HCT116 (cell line): ENCODE measurements at regions not wholly inside any gene's neighbourhood (a gene's known extent, or its start where the extent isn't known, plus 50 kb on each side); places are given as distances from the start of the nearest gene placed in this dataset.

ENCODE experiments used
- ATAC-seq: fragments of 200-7000 bp; cut with Tn5 transposase; 2 replicates; pipeline ENCODE4 v1.9.1; 2020; ENCODE audit warnings: mild to moderate bottlenecking, moderate library complexity
- BruUV-seq: library from RNA; stranded (reverse); fragments of 400-500 nt; replicated peaks from 2 replicates; lab custom pipeline; 2021; lab: Mats Ljungman, UMichigan
- CTCF ChIA-PET: fragments of 300-600 bp; sonication (Branson Sonifier 250); formaldehyde crosslinking; loops from one replicate; lab custom pipeline; 2021; ENCODE audit warnings: antibody characterized with exemption; lab: Charles Lee
- POLR2A ChIA-PET: fragments of 300-600, 350-600 bp; sonication (Branson Sonifier 250); formaldehyde crosslinking; loops from one replicate; lab custom pipeline; 2021; ENCODE audit warnings: antibody characterized with exemption; lab: Charles Lee
- RAD21 ChIA-PET, 2 experiments: fragments of 300-600 bp; sonication (Branson Sonifier 250); formaldehyde crosslinking; loops; one replicate each; lab custom pipeline; 2023; ENCODE audit warnings: low total read pairs in 2 of 2; ENCODE audit not compliant: uncharacterized antibody in 2 of 2, unreplicated experiment in 2 of 2, low non-redundant PET in 1 of 2; lab: Charles Lee
- DNase-seq: peaks from one replicate; pipeline ENCODE4 v3.0.0-alpha.2; 2010; ENCODE audit warnings: low read depth, low spot score
- H2AFZ ChIP-seq: fragments of 200-600 bp; shearing (Covaris generic), sonication (generic); 2 replicates; pipeline ENCODE4 v1.6.1; 2017; ENCODE audit warnings: low read depth, mixed run types, mixed read lengths, antibody characterized with exemption, low read length; ENCODE audit not compliant: poor library complexity, severe bottlenecking
- H3K27ac ChIP-seq: 2 replicates; pipeline ENCODE4 v1.5.1; 2012; ENCODE audit warnings: low read depth, low read length
- H3K27me3 ChIP-seq: fragments of 200-600 bp; sonication (generic); 2 replicates; pipeline ENCODE4 v1.6.1; 2016; ENCODE audit warnings: mixed run types, low read length, mixed read lengths; ENCODE audit not compliant: insufficient read depth
- H3K36me3 ChIP-seq, 2 experiments: fragments of 200-500 bp in 1 of 2; fragments of 200-600 bp in 1 of 2; sonication (Bioruptor generic) in 1 of 2; sonication (generic) in 1 of 2; 2 replicates each; pipeline versions ENCODE4 v1.5.1 to v1.6.1; 2014 to 2016; ENCODE audit warnings: low read length in 2 of 2, inconsistent platforms in 1 of 2, mixed read lengths in 1 of 2, mixed run types in 1 of 2; ENCODE audit not compliant: insufficient read depth in 2 of 2, control insufficient read depth in 1 of 2
- H3K4me1 ChIP-seq, 2 experiments: fragments of 200-600 bp in 1 of 2; sonication (generic) in 1 of 2; 2 replicates each; pipeline versions ENCODE4 v1.5.1 to v1.6.1; 2012 to 2017; ENCODE audit warnings: low read length in 2 of 2, inconsistent platforms in 1 of 2, mild to moderate bottlenecking in 1 of 2, mixed read lengths in 1 of 2, mixed run types in 1 of 2, moderate library complexity in 1 of 2; ENCODE audit not compliant: insufficient read depth in 2 of 2, control insufficient read depth in 1 of 2
- H3K4me2 ChIP-seq: fragments of 200-600 bp; sonication (generic); 2 replicates; pipeline ENCODE4 v1.6.1; 2017; ENCODE audit warnings: mixed run types, low read length, mixed read lengths
- H3K4me3 ChIP-seq, 2 experiments: fragments of 200-600 bp in 1 of 2; sonication (generic) in 1 of 2; replicated peaks in 1 of 2; 2 replicates each; pipeline ENCODE4 v1.5.1; 2011 to 2016; ENCODE audit warnings: low read length in 2 of 2, control low read depth in 1 of 2, low read depth in 1 of 2, mild to moderate bottlenecking in 1 of 2, mixed read lengths in 1 of 2, mixed run types in 1 of 2
- H3K79me2 ChIP-seq: fragments of 200-600 bp; sonication (generic); 2 replicates; pipeline ENCODE4 v1.6.1; 2017; ENCODE audit warnings: mild to moderate bottlenecking, mixed run types, low read length, moderate library complexity, mixed read lengths; ENCODE audit not compliant: insufficient read depth
- H3K9ac ChIP-seq: fragments of 200-600 bp; sonication (generic); 2 replicates; pipeline ENCODE4 v1.6.1; 2016; ENCODE audit warnings: low read length, mixed read lengths
- H3K9me2 ChIP-seq: fragments of 200-600 bp; sonication (generic), shearing (Covaris generic); 2 replicates; pipeline ENCODE4 v1.6.1; 2017; ENCODE audit warnings: mixed run types, mild to moderate bottlenecking, moderate library complexity; ENCODE audit not compliant: insufficient read depth
- H3K9me3 ChIP-seq, 2 experiments: fragments of 200-500 bp in 1 of 2; fragments of 200-600 bp in 1 of 2; sonication (Bioruptor generic) in 1 of 2; sonication (generic) in 1 of 2; 2 replicates each; pipeline ENCODE4 v1.6.1; 2014 to 2017; ENCODE audit warnings: low read length in 2 of 2, mixed read lengths in 2 of 2, inconsistent platforms in 1 of 2, low read depth in 1 of 2, mild to moderate bottlenecking in 1 of 2, mixed run types in 1 of 2, moderate library complexity in 1 of 2; ENCODE audit not compliant: control insufficient read depth in 1 of 2, insufficient read depth in 1 of 2
- H4K20me1 ChIP-seq: fragments of 200-600 bp; sonication (generic), shearing (Covaris generic); 2 replicates; pipeline ENCODE4 v1.6.1; 2017; ENCODE audit warnings: mixed run types, mild to moderate bottlenecking, moderate library complexity; ENCODE audit not compliant: insufficient read depth
- CBX3 ChIP-seq: IDR thresholded peaks from 2 replicates; pipeline ENCODE4 v1.6.1; 2012; ENCODE audit warnings: low read depth
- CEBPB ChIP-seq: IDR thresholded peaks from 2 replicates; pipeline ENCODE4 v1.6.1; 2012; ENCODE audit warnings: low read depth
- EGR1 ChIP-seq: IDR thresholded peaks from 2 replicates; pipeline ENCODE4 v1.6.1; 2012; ENCODE audit warnings: low read depth
- ELF1 ChIP-seq: IDR thresholded peaks from 2 replicates; pipeline ENCODE4 v1.6.1; 2012; ENCODE audit warnings: low read depth, borderline replicate concordance
- EZH2phosphoT487 ChIP-seq: fragments of 200-600 bp; IDR thresholded peaks from 2 replicates; pipeline ENCODE4 v1.6.1; 2018; ENCODE audit warnings: antibody characterized with exemption, borderline replicate concordance
- FOSL1 ChIP-seq: IDR thresholded peaks from 2 replicates; pipeline ENCODE4 v1.6.1; 2012; ENCODE audit warnings: low read depth
- MAX ChIP-seq: IDR thresholded peaks from 2 replicates; pipeline ENCODE4 v1.6.1; 2012
- POLR2A ChIP-seq: IDR thresholded peaks from 2 replicates; pipeline ENCODE4 v1.7.0; 2011; ENCODE audit warnings: borderline replicate concordance; ENCODE audit not compliant: insufficient read depth, insufficient read length; ENCODE audit errors: extremely low read depth
- RAD21 ChIP-seq: IDR thresholded peaks from 2 replicates; pipeline ENCODE4 v1.6.1; 2012; ENCODE audit warnings: low read depth, mild to moderate bottlenecking
- SIN3A ChIP-seq: IDR thresholded peaks from 2 replicates; pipeline ENCODE4 v1.6.1; 2012; ENCODE audit warnings: low read depth
- SRF ChIP-seq: IDR thresholded peaks from 2 replicates; pipeline ENCODE4 v1.6.1; 2012; ENCODE audit warnings: low read depth
- TCF7L2 ChIP-seq: IDR thresholded peaks from 2 replicates; pipeline ENCODE4 v1.7.0; 2011; ENCODE audit warnings: borderline replicate concordance, inconsistent platforms; ENCODE audit not compliant: insufficient read depth, insufficient read length; ENCODE audit errors: extremely low read depth
- ZNF274 ChIP-seq: fragments of 200-500 bp; sonication (Bioruptor generic); IDR thresholded peaks from 2 replicates; pipeline ENCODE4 v1.6.1; 2014; ENCODE audit warnings: mild to moderate bottlenecking, low read depth, low read length, inconsistent platforms
- intact Hi-C: fragments of 100-400 bp; cut with micrococcal nuclease; formaldehyde crosslinking; loops from 2 replicates; pipeline ENCODE4 v1.10.0; 2022
- TF ChIP-seq, protein P1 (sequence below): IDR thresholded peaks from 2 replicates; pipeline ENCODE4 v1.6.1; 2011; ENCODE audit warnings: mild to moderate bottlenecking, low read length, moderate library complexity; ENCODE audit not compliant: insufficient replicate concordance; ENCODE audit errors: extremely low read depth

- no peak overlapping the region for H3K4me3 ChIP-seq
- DNase-seq, result no peak
- no peaks in the 10 kb centered on the region for H3K9me2 ChIP-seq
- H3K79me2 ChIP-seq, result no peaks in the 10 kb centered on the region
- no peaks in the 10 kb centered on the region for H4K20me1 ChIP-seq
- intact Hi-C loops, result no loop called here
- H3K4me1 ChIP-seq, result no peaks in the 10 kb centered on the region
- no peaks in the 10 kb centered on the region for H3K9me3 ChIP-seq
- TF ChIP-seq POLR2A, result no peak
- no peak for TF ChIP-seq ZNF274
- no peak for TF ChIP-seq MAX
- TF ChIP-seq CEBPB, result no peak
- no peak for TF ChIP-seq FOSL1
- TF ChIP-seq, all 23 proteins: peak for 0
- no peak overlapping the region for H3K9ac ChIP-seq
- RAD21 ChIA-PET, result no interaction called here
- no peaks in the 10 kb centered on the region for H3K27me3 ChIP-seq
- CTCF ChIA-PET, result no interaction called here
- POLR2A ChIA-PET, result no interaction called here
- ATAC-seq, result no peak
- no peak overlapping the region for H3K27ac ChIP-seq
- H3K4me2 ChIP-seq, result no peak overlapping the region
- no peak overlapping the region for H2AFZ ChIP-seq
- BruUV-seq, result no TSS peak
- peaks cover 0 to 15% of the 10 kb centered on the region in 2 experiments; a peak in 2 of 4 replicates for H3K36me3 ChIP-seq
These were observed 196.1 kb downstream of the SLC4A3 start for GRCh38 chr2:219823574-219823973.

GRCh38 chr2:219824996-219825395, 197.6 kb downstream of the SLC4A3 start:
- no peaks in the 10 kb centered on the region for H3K4me1 ChIP-seq
- ChIA-PET CTCF (no interaction called here), POLR2A (no interaction called here), RAD21 (no interaction called here)
- no peak overlapping the region for H3K9ac ChIP-seq
- TF ChIP-seq SRF (no peak), CBX3 (no peak), TCF7L2 (no peak), RAD21 (no peak), ELF1 (no peak), SIN3A (no peak), EZH2phosphoT487 (no peak), EGR1 (no peak), MAX (no peak)
- TF ChIP-seq, protein P1, sequence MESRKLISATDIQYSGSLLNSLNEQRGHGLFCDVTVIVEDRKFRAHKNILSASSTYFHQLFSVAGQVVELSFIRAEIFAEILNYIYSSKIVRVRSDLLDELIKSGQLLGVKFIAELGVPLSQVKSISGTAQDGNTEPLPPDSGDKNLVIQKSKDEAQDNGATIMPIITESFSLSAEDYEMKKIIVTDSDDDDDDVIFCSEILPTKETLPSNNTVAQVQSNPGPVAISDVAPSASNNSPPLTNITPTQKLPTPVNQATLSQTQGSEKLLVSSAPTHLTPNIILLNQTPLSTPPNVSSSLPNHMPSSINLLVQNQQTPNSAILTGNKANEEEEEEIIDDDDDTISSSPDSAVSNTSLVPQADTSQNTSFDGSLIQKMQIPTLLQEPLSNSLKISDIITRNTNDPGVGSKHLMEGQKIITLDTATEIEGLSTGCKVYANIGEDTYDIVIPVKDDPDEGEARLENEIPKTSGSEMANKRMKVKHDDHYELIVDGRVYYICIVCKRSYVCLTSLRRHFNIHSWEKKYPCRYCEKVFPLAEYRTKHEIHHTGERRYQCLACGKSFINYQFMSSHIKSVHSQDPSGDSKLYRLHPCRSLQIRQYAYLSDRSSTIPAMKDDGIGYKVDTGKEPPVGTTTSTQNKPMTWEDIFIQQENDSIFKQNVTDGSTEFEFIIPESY, result no peak
- H4K20me1 ChIP-seq, result no peaks in the 10 kb centered on the region
- no peak overlapping the region for H3K27ac ChIP-seq
- intact Hi-C loops, result no loop called here
- H3K9me3 ChIP-seq, result no peaks in the 10 kb centered on the region
- H3K27me3 ChIP-seq, result no peaks in the 10 kb centered on the region
- H2AFZ ChIP-seq, result no peak overlapping the region
- BruUV-seq, result no TSS peak
- ATAC-seq, result no peak
- no peak for DNase-seq
- peaks cover 0 to 13% of the 10 kb centered on the region in 2 experiments; a peak in 2 of 4 replicates for H3K36me3 ChIP-seq
- H3K4me3 ChIP-seq, result no peak overlapping the region
- no peaks in the 10 kb centered on the region for H3K79me2 ChIP-seq
- no peak overlapping the region for H3K4me2 ChIP-seq
- H3K9me2 ChIP-seq, result no peaks in the 10 kb centered on the region
